ENCODE measurements at regions not wholly inside any gene's neighbourhood (a gene's known extent, or its start where the extent isn't known, plus 50 kb on each side); places are given as distances from the start of the nearest gene placed in this dataset.

GRCh38 chr11:97754976-97755375 is 1265.8 kb upstream of the CNTN5 start:
- Histone ChIP-seq H3K27me3 (ENCODE audit: control insufficient read depth, extremely low read depth, insufficient read depth, low read length) (no peaks in the 10 kb centered on the region), H3K9me3 (ENCODE audit: control insufficient read depth, low read depth, low read length) (peaks cover 3% of the 10 kb centered on the region), H3K4me3 (ENCODE audit: control insufficient read depth in 2 of 3, extremely low read depth in 1 of 3, insufficient read depth in 2 of 3, low read depth in 1 of 3, low read length in 3 of 3) (no peak overlapping the region), H3K9me1 (ENCODE audit: control insufficient read depth, extremely low read depth, insufficient read depth, low read length) (no peaks in the 10 kb centered on the region), H3K27ac (ENCODE audit: control insufficient read depth, insufficient read depth, low read length) (no peak overlapping the region), H3K4me1 (ENCODE audit: control insufficient read depth, extremely low read depth, insufficient read depth, low read length) (no peaks in the 10 kb centered on the region), H3K79me2 (ENCODE audit: control insufficient read depth, insufficient read depth, low read length) (no peaks in the 10 kb centered on the region), H3K9ac (ENCODE audit: control insufficient read depth, extremely low read depth, insufficient read depth, low read length) (no peak overlapping the region), H3K36me3 (ENCODE audit: control insufficient read depth in 2 of 2, extremely low read depth in 1 of 2, insufficient read depth in 2 of 2, low read length in 2 of 2) (no peaks in the 10 kb centered on the region), H2AFZ (ENCODE audit: control insufficient read depth, low read length) (no peak overlapping the region), H4K20me1 (ENCODE audit: control insufficient read depth, extremely low read depth, insufficient read depth, low read length) (no peaks in the 10 kb centered on the region), H3K4me2 (ENCODE audit: control insufficient read depth, extremely low read depth, insufficient read depth, low read depth, low read length) (no peak overlapping the region)
- no peak for FAIRE-seq
- TF ChIP-seq CTCF (optimal IDR thresholded peaks at IDR 0.05 in 1 of 3, IDR thresholded peaks at IDR 0.05 in 1 of 3, conservative IDR thresholded peaks at IDR 0.05 in 1 of 3; ENCODE audit: extremely low read depth in 1 of 3, insufficient read depth in 2 of 3, low read length in 3 of 3) (no peak), EZH2 (IDR thresholded peaks at IDR 0.05; ENCODE audit: low read length) (no peak)
- DNase-seq (ENCODE audit: low read depth, low spot score): no peak
- dilution Hi-C loops (cut with MboI; ENCODE audit: extremely low pct_ligation_motif_present, low sequenced_read_pairs): no loop called here

DNA sequence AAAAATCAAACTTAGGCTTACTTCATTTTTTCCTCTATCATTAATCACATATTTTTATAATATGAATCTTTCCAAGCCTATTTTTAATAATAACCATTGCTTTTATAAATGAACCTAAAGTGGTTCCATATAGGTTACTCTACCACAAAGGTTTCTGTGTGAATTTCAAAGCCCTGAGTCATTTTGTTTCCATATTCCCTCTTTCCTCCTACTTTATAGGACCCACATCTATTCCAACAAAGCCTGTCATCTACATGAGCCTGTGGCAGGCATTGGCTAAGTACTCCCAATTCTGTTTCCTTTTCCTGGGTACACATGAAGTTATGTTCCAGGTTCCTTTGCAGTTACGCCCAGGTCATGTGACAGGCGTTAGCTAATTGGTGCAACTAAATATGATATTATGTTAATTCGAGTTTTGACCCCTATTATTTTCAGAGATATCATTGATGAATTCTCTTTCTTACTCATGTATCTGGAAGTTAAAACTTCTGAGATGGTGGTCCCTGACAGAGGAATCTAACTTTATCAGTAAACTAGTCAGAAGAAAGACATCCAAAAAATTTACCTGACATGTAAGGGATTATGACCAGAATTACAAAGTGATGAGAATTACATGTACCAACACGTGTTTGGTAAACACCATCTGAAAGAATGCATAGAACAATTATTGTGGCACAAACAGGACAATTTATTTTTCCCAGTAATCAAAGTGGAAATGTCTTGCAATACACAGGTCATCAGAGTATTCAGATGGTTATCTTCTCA is 1264.0 kb upstream of the CNTN5 start:
- H3K9ac ChIP-seq (ENCODE audit: control insufficient read depth, extremely low read depth, insufficient read depth, low read length): no peak overlapping the region
- dilution Hi-C loops (cut with MboI; ENCODE audit: extremely low pct_ligation_motif_present, low sequenced_read_pairs): no loop called here
- peaks cover 3% of the 10 kb centered on the region for H3K9me3 ChIP-seq (ENCODE audit: control insufficient read depth, low read depth, low read length)
- H3K4me3 ChIP-seq (ENCODE audit: control insufficient read depth in 2 of 3, extremely low read depth in 1 of 3, insufficient read depth in 2 of 3, low read depth in 1 of 3, low read length in 3 of 3): no peak overlapping the region
- H3K4me2 ChIP-seq (ENCODE audit: control insufficient read depth, extremely low read depth, insufficient read depth, low read depth, low read length): no peak overlapping the region
- DNase-seq (ENCODE audit: low read depth, low spot score) (no peak), FAIRE-seq (no peak)
- no peaks in the 10 kb centered on the region for H3K79me2 ChIP-seq (ENCODE audit: control insufficient read depth, insufficient read depth, low read length)
- H3K4me1 ChIP-seq (ENCODE audit: control insufficient read depth, extremely low read depth, insufficient read depth, low read length): no peaks in the 10 kb centered on the region
- no peak overlapping the region for H2AFZ ChIP-seq (ENCODE audit: control insufficient read depth, low read length)
- no peaks in the 10 kb centered on the region for H3K9me1 ChIP-seq (ENCODE audit: control insufficient read depth, extremely low read depth, insufficient read depth, low read length)
- no peaks in the 10 kb centered on the region for H3K27me3 ChIP-seq (ENCODE audit: control insufficient read depth, extremely low read depth, insufficient read depth, low read length)
- no peaks in the 10 kb centered on the region for H4K20me1 ChIP-seq (ENCODE audit: control insufficient read depth, extremely low read depth, insufficient read depth, low read length)
- TF ChIP-seq CTCF (optimal IDR thresholded peaks at IDR 0.05 in 1 of 3, IDR thresholded peaks at IDR 0.05 in 1 of 3, conservative IDR thresholded peaks at IDR 0.05 in 1 of 3; ENCODE audit: extremely low read depth in 1 of 3, insufficient read depth in 2 of 3, low read length in 3 of 3) (no peak), EZH2 (IDR thresholded peaks at IDR 0.05; ENCODE audit: low read length) (no peak)
- no peaks in the 10 kb centered on the region for H3K36me3 ChIP-seq (ENCODE audit: control insufficient read depth in 2 of 2, extremely low read depth in 1 of 2, insufficient read depth in 2 of 2, low read length in 2 of 2)
- no peak overlapping the region for H3K27ac ChIP-seq (ENCODE audit: control insufficient read depth, insufficient read depth, low read length)
